GM12892 (cell line): ENCODE measurements at regions not wholly inside any gene's neighbourhood (a gene's known extent, or its start where the extent isn't known, plus 50 kb on each side); places are given as distances from the start of the nearest gene placed in this dataset.

Source experiments
- POLR2A ChIP-seq: IDR thresholded peaks from 2 replicates; pipeline ENCODE4 v1.6.1; 2011; ENCODE audit warnings: low read depth, low read length, control low read depth
- POLR2AphosphoS5 ChIP-seq: IDR thresholded peaks from 2 replicates; pipeline ENCODE4 v1.6.1; 2011; ENCODE audit warnings: low read depth, low read length, control low read depth
- TAF1 ChIP-seq: IDR thresholded peaks from 2 replicates; pipeline ENCODE4 v1.6.1; 2011; ENCODE audit warnings: low read depth, mild to moderate bottlenecking, control low read depth, low read length, borderline replicate concordance

GRCh38 chr7:1357601-1358271 lies 101.5 kb downstream of the MICALL2 start:
- no peak for TF ChIP-seq POLR2A
- no peak for TF ChIP-seq POLR2AphosphoS5
- TF ChIP-seq TAF1 = no peak
